Right lobe of liver (tissue), 6 donors: ENCODE measurements at regions not wholly inside any gene's neighbourhood (a gene's known extent, or its start where the extent isn't known, plus 50 kb on each side); places are given as distances from the start of the nearest gene placed in this dataset.
A peak's percentile ranks its signal among the peaks of the same experiment; 100 is the strongest.

Experiments used
- ATAC-seq, 4 donors: fragments of 200-7000 bp; cut with Tn5 transposase; one replicate each; pipeline ENCODE4 v1.9.1; 2020; ENCODE audit warnings: mild to moderate bottlenecking in 4 of 4, moderate library complexity in 4 of 4
- DNase-seq, 3 donors: peaks; one replicate each; pipeline ENCODE4 v3.0.0-alpha.2; 2020
- H3K27ac ChIP-seq, 3 donors: fragments of 200-600 bp; one replicate each; pipeline ENCODE4 v1.8.0; 2022
- H3K27me3 ChIP-seq, 2 donors: fragments of 200-600 bp; one replicate each; pipeline ENCODE4 v1.8.0; 2022
- H3K36me3 ChIP-seq, 4 donors: fragments of 200-600 bp; sonication (generic) in 1 of 4; one replicate each; pipeline versions ENCODE4 v1.5.1 to v1.8.0; 2017 to 2022; ENCODE audit warnings: control low read depth in 1 of 4
- H3K4me1 ChIP-seq, 4 donors: fragments of 200-600 bp; sonication (generic) in 1 of 4; one replicate each; pipeline versions ENCODE4 v1.5.1 to v1.8.0; 2017 to 2022; ENCODE audit warnings: control low read depth in 1 of 4
- H3K4me3 ChIP-seq, 3 donors: fragments of 200-600 bp; one replicate each; pipeline ENCODE4 v1.8.0; 2022
- H3K9me3 ChIP-seq, 4 donors: fragments of 200-600 bp; sonication (generic) in 1 of 4; one replicate each; pipeline versions ENCODE4 v1.5.1 to v1.8.0; 2017 to 2022; ENCODE audit warnings: control low read depth in 1 of 4
- CTCF ChIP-seq, 4 donors: fragments of 200-600 bp in 3 of 4; fragments of 450-650 bp in 1 of 4; IDR thresholded peaks; one replicate each; pipeline versions ENCODE4 v1.5.1 to v1.8.0; 2016 to 2022; ENCODE audit warnings: antibody characterized with exemption in 4 of 4, mild to moderate bottlenecking in 2 of 4
- POLR2A ChIP-seq: fragments of 450-650 bp; IDR thresholded peaks from one replicate; pipeline ENCODE4 v1.6.1; 2017; ENCODE audit warnings: antibody characterized with exemption, mild to moderate bottlenecking
- WGBS: methylation state at CpG from one replicate; pipeline ENCODE4 v1.1.6; 2018; ENCODE audit warnings: low coverage, low lambda C conversion rate; ENCODE audit not compliant: insufficient coverage; ENCODE audit errors: missing lambda C conversion rate; 5-methylcytosine and 5-hydroxymethylcytosine counted together
- intact Hi-C, 2 donors: fragments of 100-400 bp; cut with DNase I; formaldehyde crosslinking; loops; one replicate each; pipeline versions ENCODE4 v1.11.2 to v1.14.1; 2022
- donor health status: DM: no; HTN: yes; CAD: no.
- donor health status: DM: no; HTN: no; CAD: no.
- donor health status: DM: no; HTN: no; CAD: no.
- donor health status: DM: no; HTN: yes; CAD: no.
- donor health status: DM: no; HTN: yes; CAD: no.

DNA sequence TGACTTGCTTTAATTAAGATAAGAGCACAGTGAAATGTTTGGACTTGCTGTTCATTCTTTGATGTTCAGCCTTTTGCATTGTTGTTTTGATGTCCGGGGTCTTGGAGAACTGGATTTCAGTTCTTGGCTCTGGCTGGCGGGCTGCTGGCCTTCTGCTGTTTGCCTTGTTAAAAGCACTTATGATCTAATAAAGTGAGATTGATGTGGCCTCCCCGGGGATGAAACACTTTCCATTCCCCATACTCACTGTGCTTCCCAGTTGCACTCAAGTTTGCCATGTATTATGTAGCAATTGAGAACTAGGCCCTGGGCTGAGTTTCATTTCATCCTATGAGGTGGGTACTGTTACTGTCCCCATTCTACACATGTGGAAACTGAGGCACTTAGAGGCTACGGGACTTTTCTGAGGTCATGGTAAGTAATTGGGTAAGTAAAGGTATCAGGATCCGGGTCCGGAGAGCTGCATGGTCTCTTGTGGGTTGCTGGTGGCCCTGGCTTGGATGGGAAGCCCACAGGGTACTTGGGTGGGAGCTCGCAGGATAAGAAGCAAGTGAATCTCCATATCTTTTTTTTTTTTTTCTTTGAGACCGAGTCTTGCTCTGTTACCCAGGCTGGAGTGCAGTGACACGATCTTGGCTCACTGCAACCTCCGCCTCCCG is 127.7 kb upstream of the ZBTB40 start:
- 63% methylated on average over 2 of the region's 11 CpGs for WGBS
- Histone ChIP-seq H3K27ac (no peak overlapping the region), H3K4me3 (no peak overlapping the region), H3K36me3 (no peaks in the 10 kb centered on the region), H3K27me3 (no peaks in the 10 kb centered on the region), H3K9me3 (no peaks in the 10 kb centered on the region), H3K4me1 (no peaks in the 10 kb centered on the region)
- peak in 1 of 3 donors; percentile 17 for DNase-seq
- no peak for ATAC-seq
- intact Hi-C loops = no loop called here
- TF ChIP-seq CTCF (IDR thresholded peaks at IDR 0.05) = no peak
- TF ChIP-seq POLR2A = no peak

- 96% methylated on average over 9 of the region's 10 CpGs for WGBS
Measured at GRCh38 chr1:22325531-22326371, 125.9 kb upstream of the ZBTB40 start.

GRCh38 chr1:22326372-22326915 is 125.2 kb upstream of the ZBTB40 start:
- TF ChIP-seq POLR2A = no peak
- no peak for TF ChIP-seq CTCF (IDR thresholded peaks at IDR 0.05)
- Histone ChIP-seq H3K27me3 (no peaks in the 10 kb centered on the region), H3K9me3 (no peaks in the 10 kb centered on the region), H3K36me3 (no peaks in the 10 kb centered on the region), H3K4me3 (no peak overlapping the region), H3K4me1 (no peaks in the 10 kb centered on the region), H3K27ac (no peak overlapping the region)
- intact Hi-C loops = no loop called here
- ATAC-seq = peak in 1 of 4 donors; percentile 25
- peak in 1 of 3 donors; percentile 19 for DNase-seq
- 95% methylated on average over 4 of the region's 8 CpGs for WGBS

More at GRCh38 chr1:22325531-22326371, 125.9 kb upstream of the ZBTB40 start:
- H3K27me3 ChIP-seq = no peaks in the 10 kb centered on the region
- intact Hi-C loops = no loop called here
- DNase-seq (peak in 1 of 3 donors; percentile 37), ATAC-seq (no peak)
- H3K27ac ChIP-seq = no peak overlapping the region
- no peak overlapping the region for H3K4me3 ChIP-seq
- H3K36me3 ChIP-seq = no peaks in the 10 kb centered on the region
- no peaks in the 10 kb centered on the region for H3K4me1 ChIP-seq
- H3K9me3 ChIP-seq = no peaks in the 10 kb centered on the region
- TF ChIP-seq CTCF (IDR thresholded peaks at IDR 0.05) (no peak), POLR2A (no peak)

DNA sequence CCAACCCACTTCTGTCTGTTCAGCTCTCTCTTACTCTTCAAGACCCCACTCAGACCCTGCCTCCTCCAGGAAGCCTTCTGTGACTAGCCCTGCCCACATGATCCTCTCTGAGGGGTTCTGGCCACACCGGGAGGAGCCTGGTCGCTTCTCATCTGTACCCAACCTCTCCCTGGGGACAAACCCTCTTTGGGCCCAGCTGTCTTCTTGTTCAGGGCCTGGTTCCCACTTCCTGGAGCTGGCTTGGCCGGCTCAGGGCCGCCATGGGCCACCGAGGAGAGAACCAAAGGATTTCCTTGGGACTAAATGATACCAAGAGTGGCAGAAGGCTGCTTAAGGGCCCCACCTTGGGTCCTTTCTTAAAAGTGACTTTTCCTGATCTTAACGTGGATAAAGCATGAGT is 124.7 kb upstream of the ZBTB40 start:
- Histone ChIP-seq H3K9me3 (no peaks in the 10 kb centered on the region), H3K4me1 (no peaks in the 10 kb centered on the region), H3K4me3 (no peak overlapping the region), H3K36me3 (no peaks in the 10 kb centered on the region), H3K27me3 (no peaks in the 10 kb centered on the region), H3K27ac (no peak overlapping the region)
- DNase-seq = peak in 1 of 3 donors; percentile 15
- TF ChIP-seq POLR2A (no peak), CTCF (IDR thresholded peaks at IDR 0.05) (no peak)
- ATAC-seq = no peak
- intact Hi-C loops = no loop called here
- 80% methylated on average over 3 of the region's 6 CpGs for WGBS
